G401.6 (cell line): ENCODE measurements at regions not wholly inside any gene's neighbourhood (a gene's known extent, or its start where the extent isn't known, plus 50 kb on each side); places are given as distances from the start of the nearest gene placed in this dataset.
"Not testable (repeated sequence)": the region's sequence is repeated elsewhere in the genome, so short reads cannot be mapped to it uniquely, and the experiment has no call there.

Experiments
- FAIRE-seq: peaks from 2 replicates; lab custom pipeline; 2012; peaks lifted over from hg19 to GRCh38; lab: Jason Lieb, UNC

- no peak for FAIRE-seq
Observed at GRCh38 chr3:154829929-154830328, 250.2 kb upstream of the MME start.

- FAIRE-seq = no peak
Observed at GRCh38 chr3:154819491-154819890, 260.6 kb upstream of the MME start.

GRCh38 chr3:154818676-154819255 is 261.4 kb upstream of the MME start:
- no peak for FAIRE-seq

GRCh38 chr3:154810017-154810416 is 270.1 kb upstream of the MME start:
- not testable (repeated sequence) for FAIRE-seq

GRCh38 chr3:154801729-154802128 is 278.4 kb upstream of the MME start:
- FAIRE-seq = no peak

- no peak for FAIRE-seq
Observed at GRCh38 chr3:154799800-154800199, 280.3 kb upstream of the MME start.

GRCh38 chr3:154795582-154795981 is 284.5 kb upstream of the MME start:
- FAIRE-seq = no peak

GRCh38 chr3:154794814-154795445 is 285.2 kb upstream of the MME start:
- FAIRE-seq = peak; percentile 100

- FAIRE-seq = no peak
Observed at GRCh38 chr3:154794391-154794790, 285.7 kb upstream of the MME start.

GRCh38 chr3:154792828-154793227 is 287.3 kb upstream of the MME start:
- FAIRE-seq = no peak

GRCh38 chr3:154791611-154792010 is 288.5 kb upstream of the MME start:
- FAIRE-seq = no peak

- FAIRE-seq = no peak
Observed at GRCh38 chr3:154786724-154787123, 293.4 kb upstream of the MME start.

- no peak for FAIRE-seq
Observed at GRCh38 chr3:154783521-154783931, 296.6 kb upstream of the MME start.

- peak; percentile 90 for FAIRE-seq
Observed at GRCh38 chr3:154783061-154783460, 297.1 kb upstream of the MME start.

GRCh38 chr3:154782151-154782550 is 298.0 kb upstream of the MME start:
- no peak for FAIRE-seq

GRCh38 chr3:154781595-154781994 is 298.5 kb upstream of the MME start:
- peak; percentile 97 for FAIRE-seq

GRCh38 chr3:154780263-154780662 is 299.9 kb upstream of the MME start:
- no peak for FAIRE-seq

GRCh38 chr3:154779571-154779970 is 300.5 kb upstream of the MME start:
- no peak for FAIRE-seq

- no peak for FAIRE-seq
Observed at GRCh38 chr3:154778057-154778456, 302.1 kb upstream of the MME start.

- peak; percentile 99 for FAIRE-seq
Observed at GRCh38 chr3:154776549-154777225, 303.4 kb upstream of the MME start.

- no peak for FAIRE-seq
Observed at GRCh38 chr3:154775821-154776548, 304.1 kb upstream of the MME start.

GRCh38 chr3:154766765-154767503 is 313.2 kb upstream of the MME start:
- FAIRE-seq = no peak
